ENCODE measurements at regions not wholly inside any gene's neighbourhood (a gene's known extent, or its start where the extent isn't known, plus 50 kb on each side); places are given as distances from the start of the nearest gene placed in this dataset.

GRCh38 chr10:90650858-90651257 lies 207.0 kb downstream of the HTR7 start:
- TF ChIP-seq CTCF (IDR thresholded peaks at IDR 0.05) (no peak), POLR2A (IDR thresholded peaks at IDR 0.05) (no peak)
